ES-I3 (cell line): ENCODE measurements at regions not wholly inside any gene's neighbourhood (a gene's known extent, or its start where the extent isn't known, plus 50 kb on each side); places are given as distances from the start of the nearest gene placed in this dataset.

Experiments used
- H3K36me3 ChIP-seq: 2 replicates; pipeline ENCODE4 v1.6.1; 2013; ENCODE audit warnings: mild to moderate bottlenecking, low read length, control low read depth, moderate library complexity; ENCODE audit not compliant: insufficient read depth
- H3K4me1 ChIP-seq: 2 replicates; pipeline ENCODE4 v1.6.1; 2013; ENCODE audit warnings: mild to moderate bottlenecking, control low read depth, low read length; ENCODE audit not compliant: insufficient read depth
- H3K9ac ChIP-seq: 2 replicates; pipeline ENCODE4 v1.6.1; 2013; ENCODE audit warnings: low read depth, mild to moderate bottlenecking, low read length, moderate library complexity
- H3K9me3 ChIP-seq: 2 replicates; pipeline ENCODE4 v1.6.1; 2013; ENCODE audit warnings: mild to moderate bottlenecking, low read length, moderate library complexity; ENCODE audit not compliant: control insufficient read depth, insufficient read depth

DNA sequence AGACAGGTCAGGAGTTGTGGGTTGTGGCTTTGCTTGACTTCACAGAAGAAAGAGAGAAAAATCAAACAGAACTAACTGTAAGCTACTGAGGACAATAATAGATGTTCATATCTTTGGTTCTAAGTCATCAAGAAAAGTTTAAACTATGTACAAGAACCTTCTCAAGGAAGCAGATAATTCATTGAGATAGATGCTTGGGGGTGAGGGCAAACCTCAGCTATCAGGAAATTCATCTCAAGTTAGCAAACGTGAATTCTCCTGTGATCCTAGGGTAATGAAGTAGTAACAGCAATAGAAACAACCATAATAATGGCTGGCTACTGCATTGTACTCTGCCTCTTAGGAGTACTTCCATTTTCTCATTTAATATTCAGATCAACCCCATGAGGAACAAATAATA, 506.2 kb downstream of the PLPP3 start:
- Histone ChIP-seq H3K4me1 (no peaks in the 10 kb centered on the region), H3K9ac (no peak overlapping the region)

DNA sequence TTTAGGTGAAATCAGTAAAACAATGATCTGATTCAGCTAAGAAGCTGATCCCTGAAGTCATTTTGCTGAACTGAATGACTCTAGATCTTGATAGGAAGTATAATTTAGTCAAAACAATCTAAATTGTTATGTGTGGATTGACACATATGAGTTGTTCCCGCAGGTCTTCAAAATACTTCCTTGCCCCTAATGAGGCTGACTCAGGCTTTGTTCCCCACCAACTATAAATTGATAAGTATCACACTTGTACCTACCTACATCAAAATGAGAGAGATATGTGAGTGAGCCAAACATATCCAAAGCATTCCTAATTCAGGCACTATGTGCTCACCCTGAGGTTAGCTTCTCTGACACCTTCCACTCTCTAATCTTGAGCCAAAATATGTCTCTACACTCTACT, 507.1 kb downstream of the PLPP3 start:
- no peaks in the 10 kb centered on the region for H3K36me3 ChIP-seq
- H3K4me1 ChIP-seq: no peaks in the 10 kb centered on the region
- H3K9ac ChIP-seq: no peak overlapping the region
- no peaks in the 10 kb centered on the region for H3K9me3 ChIP-seq

More for the DNA sequence above, 506.2 kb downstream of the PLPP3 start:
- H3K36me3 ChIP-seq: no peaks in the 10 kb centered on the region
- H3K9me3 ChIP-seq: no peaks in the 10 kb centered on the region

DNA sequence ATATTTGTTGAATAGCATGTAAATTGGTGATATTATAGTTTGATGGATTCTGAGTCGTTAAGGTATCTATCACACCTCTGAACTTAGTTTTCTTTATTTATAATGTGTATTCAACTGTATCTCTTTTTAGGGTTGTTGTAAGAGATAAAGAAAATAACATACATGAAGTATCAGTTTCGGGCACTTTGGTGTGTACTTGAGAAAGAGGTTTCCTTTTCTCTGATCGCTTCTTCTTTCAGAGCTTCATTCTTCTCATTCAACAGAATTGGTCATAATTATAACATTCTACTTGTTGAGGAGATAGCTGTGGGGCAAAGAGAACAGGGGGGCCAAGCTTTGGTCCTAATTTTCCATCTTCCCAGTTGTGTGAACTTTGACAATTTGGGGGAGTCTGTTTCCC, 508.0 kb downstream of the PLPP3 start:
- Histone ChIP-seq H3K4me1 (no peaks in the 10 kb centered on the region), H3K36me3 (no peaks in the 10 kb centered on the region), H3K9me3 (no peaks in the 10 kb centered on the region), H3K9ac (no peak overlapping the region)

DNA sequence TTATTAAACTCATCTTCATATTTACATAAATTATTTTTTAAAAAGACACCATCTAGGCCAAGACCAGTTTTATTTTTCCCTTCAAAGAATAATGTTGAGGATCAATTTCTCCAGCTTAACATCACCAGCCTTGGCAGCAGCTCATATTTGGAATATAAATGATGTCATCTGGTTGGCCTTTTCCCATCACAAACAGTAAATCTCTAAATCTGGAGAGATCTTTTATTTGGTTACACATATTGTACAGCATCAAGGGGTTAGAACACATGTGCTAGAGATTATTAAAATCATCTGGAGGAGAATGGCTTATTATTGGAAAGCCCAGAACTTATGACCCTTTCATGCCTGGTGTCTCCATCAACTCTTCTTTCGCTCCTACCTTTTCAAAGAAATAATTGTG, 508.8 kb downstream of the PLPP3 start:
- Histone ChIP-seq H3K9ac (no peak overlapping the region), H3K9me3 (no peaks in the 10 kb centered on the region), H3K36me3 (no peaks in the 10 kb centered on the region), H3K4me1 (no peaks in the 10 kb centered on the region)

DNA sequence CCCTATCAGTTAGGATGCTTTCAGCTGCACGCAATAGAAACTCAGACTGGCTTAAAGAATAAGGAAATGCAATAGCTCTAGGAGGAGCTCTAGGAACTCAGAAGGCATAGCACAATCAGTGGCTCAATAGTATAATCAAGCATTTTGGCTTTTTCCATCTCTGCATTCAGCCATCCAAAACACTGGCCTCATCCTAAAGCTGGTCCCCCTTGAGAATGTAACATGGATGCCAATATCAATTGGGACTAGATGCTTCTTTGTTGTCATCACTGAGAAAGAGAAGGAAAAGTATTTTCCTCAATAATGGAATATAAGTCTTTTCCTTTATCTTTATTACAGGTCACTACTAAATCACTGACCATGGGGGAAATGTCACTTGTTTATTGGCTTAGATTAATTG, 509.5 kb downstream of the PLPP3 start:
- Histone ChIP-seq H3K9me3 (no peaks in the 10 kb centered on the region), H3K36me3 (no peaks in the 10 kb centered on the region), H3K4me1 (no peaks in the 10 kb centered on the region), H3K9ac (no peak overlapping the region)

DNA sequence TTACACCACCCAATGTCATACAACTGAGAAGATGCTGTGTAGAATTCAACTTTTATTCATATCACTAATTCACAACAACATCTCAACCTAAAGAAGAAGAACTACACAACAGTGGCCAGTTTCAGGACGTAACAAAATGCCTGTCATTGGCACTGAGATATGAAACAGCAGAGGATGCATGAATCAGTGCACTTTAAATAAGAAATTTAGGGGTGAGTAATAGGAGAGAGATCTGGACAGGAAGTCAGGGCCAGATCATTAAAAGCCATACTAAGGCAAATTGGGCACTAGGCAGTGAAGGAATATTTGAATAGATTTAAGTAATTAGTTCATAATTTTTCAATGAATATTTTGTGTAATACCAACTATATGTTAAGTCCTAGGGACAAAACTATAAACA, 510.5 kb downstream of the PLPP3 start:
- Histone ChIP-seq H3K36me3 (no peaks in the 10 kb centered on the region), H3K9me3 (no peaks in the 10 kb centered on the region), H3K9ac (no peak overlapping the region), H3K4me1 (no peaks in the 10 kb centered on the region)

DNA sequence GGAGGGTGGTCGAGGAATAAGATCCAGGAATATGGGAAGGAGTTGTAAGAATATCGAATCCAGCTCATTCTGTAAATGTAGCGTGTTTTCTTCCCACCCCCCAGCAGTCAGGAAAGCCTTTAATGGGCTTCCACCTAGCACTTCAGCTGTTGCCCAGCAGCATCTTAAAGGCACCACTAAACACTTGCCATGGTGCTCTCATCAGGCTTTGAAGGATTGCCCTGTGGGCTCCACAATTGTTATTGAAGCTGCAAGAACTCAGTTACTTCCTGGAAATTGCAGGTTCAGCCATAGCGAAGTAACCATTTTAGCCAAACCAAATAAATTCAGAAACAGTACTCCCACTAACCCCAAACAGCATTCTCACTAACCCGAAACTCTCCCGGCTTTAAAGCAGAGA, 511.2 kb downstream of the PLPP3 start:
- no peaks in the 10 kb centered on the region for H3K4me1 ChIP-seq
- H3K36me3 ChIP-seq: no peaks in the 10 kb centered on the region
- no peak overlapping the region for H3K9ac ChIP-seq
- H3K9me3 ChIP-seq: no peaks in the 10 kb centered on the region

DNA sequence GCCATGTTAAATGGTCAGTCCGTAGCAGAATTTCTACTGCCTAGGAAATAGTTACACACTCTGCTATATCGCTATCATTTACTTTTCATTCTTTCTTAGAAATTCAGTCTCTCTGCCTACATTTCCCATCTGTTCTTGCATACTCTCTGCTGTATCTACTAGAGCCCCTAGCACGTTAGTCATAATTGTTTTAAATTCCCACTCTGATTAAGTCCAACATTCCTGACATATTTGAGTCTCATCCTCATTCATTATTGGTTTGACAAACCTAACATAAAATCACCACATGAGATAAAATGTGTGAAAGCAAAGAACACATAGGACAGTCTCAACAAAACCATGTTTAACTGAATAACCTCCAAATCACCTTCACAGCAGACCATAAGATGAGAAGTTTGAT, 513.6 kb downstream of the PLPP3 start:
- H3K9ac ChIP-seq: no peak overlapping the region
- H3K36me3 ChIP-seq: no peaks in the 10 kb centered on the region
- no peaks in the 10 kb centered on the region for H3K9me3 ChIP-seq
- H3K4me1 ChIP-seq: no peaks in the 10 kb centered on the region

DNA sequence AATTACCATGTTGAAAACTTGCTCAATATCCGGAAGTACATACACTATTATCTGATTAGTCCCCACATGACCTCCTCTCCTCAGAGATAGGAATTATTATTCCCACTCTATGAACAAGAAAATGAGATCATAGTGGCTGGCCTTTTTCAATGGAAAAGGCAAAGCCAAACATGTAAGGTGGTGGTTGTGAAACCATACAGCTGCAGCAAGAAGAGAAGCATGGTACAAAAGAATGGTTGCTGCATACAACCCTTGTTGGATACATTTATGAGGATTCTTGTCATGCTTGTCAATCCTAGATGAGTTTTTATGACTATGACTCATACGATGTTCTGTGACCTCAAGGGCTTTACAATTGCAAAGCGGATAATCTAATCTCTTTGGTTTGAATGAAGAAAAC, 514.7 kb downstream of the PLPP3 start:
- H3K4me1 ChIP-seq: no peaks in the 10 kb centered on the region
- no peaks in the 10 kb centered on the region for H3K36me3 ChIP-seq
- H3K9me3 ChIP-seq: no peaks in the 10 kb centered on the region
- H3K9ac ChIP-seq: no peak overlapping the region

DNA sequence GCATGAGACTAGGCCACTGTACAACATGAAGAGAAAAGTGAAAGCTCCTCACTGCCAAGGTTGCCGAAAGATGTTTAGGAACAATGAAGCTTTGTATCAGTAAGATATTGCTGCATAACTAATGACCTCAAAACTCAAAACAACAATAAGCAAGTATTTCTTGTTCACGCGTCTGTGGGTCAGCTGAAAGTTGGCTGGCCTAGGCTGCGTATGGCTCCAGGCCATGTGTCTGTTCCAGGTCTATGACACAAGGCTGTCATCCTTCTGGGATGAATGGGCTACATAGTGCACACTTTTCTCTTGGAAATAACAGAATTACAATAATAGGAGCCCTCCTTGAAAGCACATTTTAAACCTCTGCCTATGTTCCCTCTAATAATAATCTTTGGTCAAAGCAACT, 515.9 kb downstream of the PLPP3 start:
- no peaks in the 10 kb centered on the region for H3K36me3 ChIP-seq
- H3K4me1 ChIP-seq: no peaks in the 10 kb centered on the region
- H3K9me3 ChIP-seq: no peaks in the 10 kb centered on the region

DNA sequence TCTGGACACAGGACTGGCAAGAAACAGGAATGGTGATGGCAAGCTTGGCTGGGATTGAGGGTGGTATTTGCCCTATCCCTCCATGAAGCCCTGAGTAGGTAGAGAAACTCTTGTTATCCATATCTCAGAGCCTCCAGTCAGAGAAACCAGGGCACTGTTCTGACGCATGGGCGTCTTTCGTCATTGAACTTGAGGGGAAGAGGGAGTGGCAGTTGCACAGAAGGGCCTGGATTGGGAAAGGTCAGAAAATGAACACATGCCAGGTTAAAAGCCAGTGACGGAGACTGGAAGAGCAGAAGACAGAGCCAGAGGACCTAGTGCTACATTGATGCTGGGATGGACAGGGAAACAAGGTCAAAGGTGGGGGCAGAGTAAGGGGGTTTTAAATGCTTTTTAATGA, 516.7 kb downstream of the PLPP3 start:
- Histone ChIP-seq H3K36me3 (no peaks in the 10 kb centered on the region), H3K4me1 (no peaks in the 10 kb centered on the region), H3K9me3 (no peaks in the 10 kb centered on the region), H3K9ac (no peak overlapping the region)

More for the DNA sequence above, 515.9 kb downstream of the PLPP3 start:
- no peak overlapping the region for H3K9ac ChIP-seq

DNA sequence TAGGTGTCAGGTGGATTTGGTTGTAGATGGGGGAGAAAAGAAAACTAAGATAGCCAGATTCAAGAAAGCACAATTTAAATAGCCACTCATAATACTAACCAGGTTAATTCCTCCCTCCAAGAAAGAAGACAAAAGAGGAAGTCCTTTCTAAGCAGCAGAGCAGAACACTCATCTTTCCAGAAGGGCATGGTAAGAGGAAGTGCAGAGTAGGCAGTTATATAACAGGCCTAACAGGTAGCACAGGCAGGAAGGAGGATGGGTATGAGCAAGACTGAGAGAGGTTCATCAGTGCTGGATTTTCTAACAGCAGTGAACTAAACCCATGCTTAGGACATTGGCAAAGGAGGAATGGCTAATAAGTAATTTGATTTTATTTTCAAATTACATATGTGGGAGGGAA, 517.5 kb downstream of the PLPP3 start:
- Histone ChIP-seq H3K4me1 (no peaks in the 10 kb centered on the region), H3K9me3 (no peaks in the 10 kb centered on the region), H3K36me3 (no peaks in the 10 kb centered on the region), H3K9ac (no peak overlapping the region)

DNA sequence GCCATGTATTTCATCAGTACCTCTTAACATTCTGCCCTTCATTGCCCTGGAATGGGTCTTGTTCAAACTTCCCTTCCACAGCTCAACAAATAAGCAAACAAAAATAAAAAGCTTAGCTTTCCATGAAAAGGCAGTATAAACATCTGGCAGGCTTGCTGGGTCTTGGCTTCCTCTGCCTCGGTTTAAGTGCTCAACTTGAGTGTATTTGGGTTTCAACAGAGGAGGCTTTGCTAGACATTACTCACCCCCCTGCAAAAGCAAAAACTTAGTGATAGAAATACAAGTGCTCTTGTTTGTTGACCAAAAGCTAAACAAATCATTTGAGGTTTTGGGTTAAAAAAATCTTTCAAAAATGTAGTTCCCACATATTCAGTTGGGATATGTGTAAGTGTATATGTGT, 518.5 kb downstream of the PLPP3 start:
- Histone ChIP-seq H3K4me1 (no peaks in the 10 kb centered on the region), H3K9me3 (no peaks in the 10 kb centered on the region), H3K36me3 (no peaks in the 10 kb centered on the region), H3K9ac (no peak overlapping the region)

DNA sequence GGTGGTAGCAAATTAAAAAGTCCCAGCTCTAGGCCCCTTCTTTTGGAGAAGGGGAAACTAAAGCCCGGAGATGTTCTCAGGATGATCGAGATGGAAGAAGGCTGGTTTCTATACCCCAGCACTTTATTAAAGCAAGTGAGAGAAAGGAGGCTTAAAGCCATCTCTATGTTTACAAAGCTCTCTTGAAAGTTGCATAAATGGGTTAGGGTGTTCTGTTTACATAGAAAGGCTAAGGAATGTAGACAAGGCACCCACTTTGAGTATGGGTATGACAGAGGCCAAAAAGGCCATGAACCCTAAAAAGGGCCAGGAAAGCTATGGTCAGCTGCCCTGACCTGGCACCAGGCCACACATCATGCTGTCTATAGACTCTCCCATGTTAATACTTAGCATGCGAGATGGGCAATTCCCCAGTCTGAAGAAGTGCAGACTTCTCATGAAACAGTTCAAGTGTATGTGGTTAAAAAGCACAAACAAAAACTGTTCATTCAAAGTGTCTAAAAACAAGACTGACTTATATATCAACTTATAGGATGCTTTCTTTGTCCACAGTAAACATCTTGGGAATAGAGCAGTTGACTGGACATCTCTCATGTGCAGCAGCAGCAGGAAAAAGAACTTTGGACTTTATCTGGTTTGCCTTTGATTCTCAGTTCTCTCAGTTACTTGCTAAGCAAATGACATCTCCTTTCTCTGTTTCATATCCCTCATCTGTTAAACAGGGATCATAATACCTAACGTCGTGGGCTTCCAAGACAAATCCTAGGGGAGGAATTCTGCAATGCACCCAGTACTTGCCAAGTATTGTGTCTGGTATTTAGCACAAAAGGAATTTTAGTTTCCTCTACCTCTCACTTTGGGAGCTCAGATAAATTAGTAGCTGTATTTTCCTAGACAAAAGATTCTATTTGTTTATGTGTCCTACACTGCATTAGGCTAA, 521.6 kb downstream of the PLPP3 start:
- H3K4me1 ChIP-seq: no peaks in the 10 kb centered on the region
- H3K36me3 ChIP-seq: no peaks in the 10 kb centered on the region
- no peak overlapping the region for H3K9ac ChIP-seq
- H3K9me3 ChIP-seq: no peaks in the 10 kb centered on the region

DNA sequence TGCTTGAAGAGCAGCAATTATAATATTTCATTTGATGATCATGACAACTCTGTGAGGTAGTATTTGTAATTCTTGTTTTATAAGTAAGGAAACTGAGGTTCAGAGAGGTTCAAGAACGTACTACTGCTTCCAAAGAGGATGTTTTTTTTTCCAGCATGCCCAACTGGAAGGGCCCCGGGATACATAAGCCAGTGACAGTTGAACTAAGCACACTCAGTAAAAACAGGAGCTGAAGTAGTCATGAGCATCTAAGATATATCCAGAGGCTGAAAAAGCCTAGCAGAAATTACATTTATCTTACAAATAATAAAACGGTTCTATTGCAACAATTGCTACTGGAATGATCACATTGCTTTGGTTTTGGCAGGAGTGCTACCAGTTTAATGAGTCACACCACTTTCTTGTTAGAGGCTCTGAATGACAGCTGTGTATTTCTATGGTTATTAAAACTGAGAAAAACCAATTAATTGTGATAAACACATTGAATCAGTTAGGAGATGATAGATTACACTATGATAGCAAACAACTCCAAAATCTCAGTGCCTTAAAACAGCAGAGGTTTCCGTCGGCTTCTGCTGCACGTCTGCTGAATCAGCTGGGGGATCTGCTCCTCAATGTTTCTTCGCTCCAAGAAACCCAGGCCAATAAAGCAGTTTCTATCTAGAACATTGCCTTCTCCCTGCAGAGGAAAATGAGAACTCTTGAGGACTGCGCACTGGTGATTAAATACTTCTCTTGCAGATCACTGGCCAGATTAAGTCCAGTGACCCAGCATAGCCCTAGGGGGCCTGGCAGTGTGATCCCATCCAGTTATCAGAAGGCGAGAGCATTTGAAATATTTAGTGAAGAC, 522.7 kb downstream of the PLPP3 start:
- no peaks in the 10 kb centered on the region for H3K9me3 ChIP-seq

More for the DNA sequence above, 522.7 kb downstream of the PLPP3 start:
- H3K9ac ChIP-seq: no peak overlapping the region
- H3K4me1 ChIP-seq: no peaks in the 10 kb centered on the region
- H3K36me3 ChIP-seq: no peaks in the 10 kb centered on the region; the same call in 1 of the 2 replicates
